ENCODE measurements at regions not wholly inside any gene's neighbourhood (a gene's known extent, or its start where the extent isn't known, plus 50 kb on each side); places are given as distances from the start of the nearest gene placed in this dataset.

GRCh38 chr7:115494529-115495147, 535.9 kb downstream of the TFEC start:
- TF ChIP-seq EZH2 (IDR thresholded peaks at IDR 0.05) (no peak), CTCF (IDR thresholded peaks at IDR 0.05) (no peak)
